Activated CD4-positive, alpha-beta T cell treated with anti-CD3 and anti-CD28 coated beads, Interleukin-2, amount 50 U/mL, for 24 hours (primary cell): ENCODE measurements at regions not wholly inside any gene's neighbourhood (a gene's known extent, or its start where the extent isn't known, plus 50 kb on each side); places are given as distances from the start of the nearest gene placed in this dataset.
"Not testable (repeated sequence)": the region's sequence is repeated elsewhere in the genome, so short reads cannot be mapped to it uniquely, and the experiment has no call there.

Experiments used
- DNase-seq, 2 donors: peaks; one replicate each; pipeline ENCODE4 v3.0.0-alpha.2; 2020; ENCODE audit warnings: low read depth in 1 of 2, low spot score in 1 of 2

DNA sequence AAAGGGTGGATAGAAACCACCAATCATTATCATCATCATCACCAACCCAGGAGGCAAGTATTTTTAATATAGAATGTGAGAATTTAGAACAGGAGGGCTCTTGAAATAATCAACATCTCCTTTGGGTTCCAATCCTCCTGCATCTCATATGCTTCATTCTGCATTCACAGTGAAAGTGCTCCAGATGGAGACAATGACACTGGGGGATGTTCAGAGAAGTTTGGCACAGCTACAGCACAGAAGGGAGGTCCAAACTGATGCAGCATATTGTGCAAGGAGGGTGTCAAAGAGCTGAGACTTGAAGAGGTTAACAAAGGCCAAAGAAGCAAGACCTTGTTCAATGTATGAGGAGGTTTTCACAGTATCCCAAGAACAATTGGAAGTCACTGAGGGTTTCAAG is 767.1 kb downstream of the NTRK3 start:
- DNase-seq = no peak

DNA sequence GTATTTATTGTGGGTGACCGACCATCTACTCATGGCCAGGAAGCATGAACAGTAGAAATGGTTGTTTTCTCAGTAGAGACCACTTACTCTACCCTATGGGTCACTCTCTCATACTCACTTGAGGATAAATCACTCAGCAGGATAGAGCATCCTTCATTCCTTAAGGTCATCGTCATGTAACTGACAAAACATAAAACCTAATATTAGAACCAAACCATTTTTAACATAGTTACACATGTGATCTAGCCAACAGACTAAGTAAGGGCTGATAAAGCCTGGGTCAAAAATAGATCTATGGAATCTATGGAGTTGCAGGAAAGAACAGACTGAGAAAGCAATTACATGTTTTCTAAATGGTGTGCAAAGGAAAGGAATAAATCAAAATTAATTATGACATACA is 769.1 kb downstream of the NTRK3 start:
- DNase-seq = no peak

DNA sequence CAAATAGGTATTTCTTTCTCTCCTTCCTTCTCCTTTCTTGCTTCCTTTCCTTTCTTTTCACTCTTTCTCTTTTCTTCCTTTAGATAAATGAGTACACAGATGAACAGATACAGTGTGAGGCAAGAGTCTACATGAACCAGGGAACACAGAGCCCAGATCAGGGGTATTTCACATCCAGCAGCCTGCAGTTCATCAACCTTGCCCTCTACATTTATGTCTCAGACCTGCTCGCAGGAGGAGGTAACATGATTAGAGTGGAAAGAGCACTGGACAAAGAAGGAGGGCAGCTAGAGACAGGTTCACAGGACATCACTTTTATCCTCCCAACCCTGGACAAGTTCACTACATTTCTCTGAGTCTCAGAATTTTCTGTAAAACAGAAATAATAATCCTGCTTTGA is 773.1 kb downstream of the NTRK3 start:
- DNase-seq = no peak

DNA sequence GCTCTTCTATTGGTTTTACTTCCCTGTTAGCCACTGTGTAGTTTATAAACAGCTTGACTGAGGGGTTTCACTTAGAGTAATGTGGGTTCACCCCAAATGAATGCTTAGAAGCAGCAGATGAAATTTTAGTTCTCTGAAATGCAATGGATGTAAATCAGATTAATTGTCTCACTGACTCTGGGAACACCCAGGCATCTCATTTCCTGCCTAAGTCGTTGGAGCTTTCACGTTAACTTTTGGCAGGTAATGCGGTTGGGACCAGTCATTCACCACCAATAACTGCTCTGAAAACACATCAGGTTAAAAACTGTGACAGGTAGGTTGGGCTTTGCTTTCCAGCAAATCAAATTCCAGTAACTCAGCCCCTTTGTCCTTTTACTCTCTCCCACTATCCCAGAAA is 775.4 kb downstream of the NTRK3 start:
- no peak for DNase-seq

DNA sequence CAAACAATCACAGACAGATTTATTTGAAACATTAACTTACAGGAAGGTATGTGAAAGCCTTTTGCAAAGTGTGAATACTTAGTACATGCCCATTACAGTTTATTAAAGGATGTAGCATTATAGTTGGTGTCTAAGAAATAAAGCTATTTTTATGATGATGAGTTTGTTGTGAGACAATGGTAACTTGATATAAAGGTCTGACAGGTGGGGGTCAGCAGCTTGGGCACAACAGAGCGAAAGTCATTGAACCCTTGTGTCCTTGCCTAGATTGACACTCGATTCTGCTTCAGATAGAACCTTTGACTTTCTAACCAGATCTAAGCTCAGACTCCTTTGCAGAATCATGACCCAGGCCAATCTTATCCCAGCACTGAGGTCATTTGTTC is 777.9 kb downstream of the NTRK3 start:
- DNase-seq = no peak

DNA sequence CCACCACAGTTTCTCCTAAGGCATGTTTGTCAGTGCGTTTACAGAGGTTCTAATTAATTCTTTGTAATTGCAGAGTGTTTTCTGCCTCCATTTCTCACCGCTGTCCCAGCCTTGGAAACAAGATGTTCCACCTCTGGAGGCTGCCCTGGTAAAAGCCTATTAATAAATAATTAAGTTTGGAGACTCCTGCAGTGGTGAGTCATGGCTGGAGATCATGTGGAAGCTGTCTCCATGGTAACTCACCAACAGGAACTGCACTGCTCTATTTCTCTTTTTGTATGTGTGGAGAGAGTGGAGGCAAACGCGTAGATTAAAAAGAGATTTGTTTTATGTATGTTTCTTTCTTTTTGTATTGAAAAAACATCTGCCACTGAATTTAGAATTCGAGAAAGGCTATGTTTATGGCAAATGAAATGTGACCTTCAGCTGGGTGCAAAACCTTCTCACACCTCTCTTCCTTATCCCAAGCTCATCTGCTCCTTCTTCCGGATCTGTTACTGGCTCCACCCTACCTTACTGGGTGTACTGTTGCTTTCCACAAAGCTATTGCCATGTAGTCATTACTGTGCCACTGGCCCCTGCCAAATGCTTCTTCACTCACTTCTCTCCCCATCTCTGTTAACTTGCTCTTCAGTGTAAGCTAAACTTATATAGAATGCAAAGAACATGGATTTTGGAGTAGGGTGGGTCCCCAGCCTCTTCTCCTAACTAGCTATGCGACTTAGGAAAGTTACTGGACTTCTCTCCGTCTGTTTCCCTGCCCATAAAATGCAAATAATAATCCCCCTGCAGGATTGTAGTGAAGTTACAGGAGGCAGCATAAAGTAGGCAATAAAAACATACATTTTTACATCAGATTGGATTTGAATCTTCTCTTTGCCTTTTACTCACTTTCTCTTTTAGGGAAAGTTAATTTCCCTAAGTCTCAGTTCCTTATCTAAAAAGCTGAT is 778.5 kb downstream of the NTRK3 start:
- no peak for DNase-seq

DNA sequence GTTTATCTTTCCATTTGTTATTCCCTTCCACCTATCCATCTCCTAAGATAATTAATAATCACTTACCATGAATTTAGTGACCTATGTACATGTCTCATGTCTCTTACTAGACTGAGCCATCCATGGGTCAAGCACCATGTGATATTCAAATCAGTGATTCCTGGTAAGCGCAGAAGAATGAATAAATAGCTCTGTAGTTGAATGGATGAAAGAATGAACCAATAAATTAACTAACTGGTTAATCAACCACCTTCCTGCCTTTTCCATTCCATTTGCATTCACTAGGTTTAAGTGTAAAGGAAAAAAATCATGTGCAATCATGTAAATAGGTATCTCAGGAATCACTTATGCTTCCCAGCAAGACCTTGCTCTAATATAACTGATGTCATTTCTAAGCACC is 779.5 kb downstream of the NTRK3 start:
- no peak for DNase-seq

DNA sequence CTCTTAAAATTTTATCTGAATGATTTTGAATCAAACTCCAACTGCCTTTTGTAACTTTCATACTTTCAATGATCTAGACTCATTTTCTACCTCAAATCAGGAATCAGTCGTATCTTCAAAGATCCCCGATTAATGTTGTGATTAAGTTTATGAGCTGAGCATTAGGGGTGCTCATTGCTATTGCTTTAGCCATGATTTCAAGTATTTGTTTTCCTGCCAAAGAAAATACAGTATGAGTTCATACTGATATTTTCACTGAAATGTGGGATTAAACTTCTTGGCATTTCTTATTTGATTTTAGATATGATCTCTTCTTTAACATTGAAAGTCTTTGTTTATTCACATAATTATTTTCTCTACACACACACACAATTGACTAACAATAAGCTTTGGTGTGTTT is 785.6 kb downstream of the NTRK3 start:
- DNase-seq = no peak

DNA sequence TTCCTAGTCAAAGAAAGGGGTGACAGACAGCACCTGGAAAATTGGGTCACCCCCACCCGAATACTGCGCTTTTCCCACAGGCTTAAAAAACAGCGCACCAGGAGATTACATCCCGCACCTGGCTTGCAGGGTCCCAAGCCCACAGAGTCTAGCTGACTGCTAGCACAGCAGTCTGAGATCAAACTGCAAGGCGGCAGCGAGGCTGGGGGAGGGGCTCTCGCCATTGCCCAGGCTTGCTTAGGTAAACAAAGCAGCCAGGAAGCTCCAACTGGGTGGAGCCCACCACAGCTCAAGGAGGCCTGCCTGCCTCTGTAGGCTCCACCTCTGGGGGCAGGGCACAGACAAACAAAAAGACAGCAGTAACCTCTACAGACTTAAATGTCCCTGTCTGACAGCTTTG is 792.6 kb downstream of the NTRK3 start:
- not testable (repeated sequence) for DNase-seq

DNA sequence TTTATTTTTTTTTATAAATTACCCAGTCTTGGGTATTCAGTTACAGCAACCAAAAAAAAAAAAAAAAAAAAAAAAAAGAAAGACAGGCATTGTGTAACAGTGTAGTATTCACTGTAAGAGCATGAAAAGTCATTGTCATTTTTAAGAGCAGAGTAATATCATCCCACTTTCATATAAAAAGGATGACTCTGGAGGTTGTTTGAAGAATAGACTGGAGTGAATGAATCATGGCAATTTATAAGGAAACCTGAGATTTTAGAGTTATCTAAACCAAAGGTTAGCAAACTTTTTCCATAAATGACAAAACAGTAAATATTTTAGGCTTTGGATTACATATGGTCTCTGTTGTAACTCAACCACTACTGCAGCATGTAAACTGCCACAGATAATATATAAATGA is 794.9 kb downstream of the NTRK3 start:
- no peak for DNase-seq

DNA sequence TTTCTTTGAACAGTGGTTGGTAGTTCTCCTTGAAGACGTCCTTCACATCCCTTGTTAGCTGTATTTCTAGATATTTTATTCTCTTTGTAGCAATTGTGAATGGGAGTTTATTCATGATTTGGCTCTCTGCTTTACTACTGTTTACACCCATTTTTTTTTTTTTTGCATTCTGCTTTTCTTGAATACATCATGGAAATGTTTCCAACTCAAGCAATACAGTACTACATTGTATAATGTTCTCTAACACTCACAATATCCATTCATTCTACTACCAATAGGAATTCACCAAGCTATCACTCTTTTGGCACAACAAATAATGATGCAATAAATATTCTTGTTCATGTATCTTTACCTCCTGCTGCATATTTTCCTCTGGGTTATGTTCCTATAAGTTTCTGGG is 801.7 kb downstream of the NTRK3 start:
- DNase-seq = no peak

DNA sequence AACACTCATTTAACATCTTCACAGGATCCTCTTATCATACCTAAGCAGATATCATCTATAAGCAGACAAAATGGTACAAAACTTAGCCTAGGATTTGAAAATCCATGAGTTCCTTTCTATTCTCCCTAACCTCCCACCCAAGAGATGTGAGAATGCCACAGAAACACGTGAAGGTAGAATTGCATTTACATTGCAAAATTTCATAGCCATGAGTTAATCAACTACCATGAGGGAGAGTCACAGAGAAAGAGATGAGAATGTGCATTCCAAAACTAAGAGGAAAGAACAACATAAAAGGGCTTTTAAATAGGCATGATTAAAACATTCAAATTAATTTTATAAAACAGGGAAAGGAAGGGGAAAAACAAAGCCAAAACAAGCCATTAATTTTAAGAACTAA is 806.2 kb downstream of the NTRK3 start:
- no peak for DNase-seq

DNA sequence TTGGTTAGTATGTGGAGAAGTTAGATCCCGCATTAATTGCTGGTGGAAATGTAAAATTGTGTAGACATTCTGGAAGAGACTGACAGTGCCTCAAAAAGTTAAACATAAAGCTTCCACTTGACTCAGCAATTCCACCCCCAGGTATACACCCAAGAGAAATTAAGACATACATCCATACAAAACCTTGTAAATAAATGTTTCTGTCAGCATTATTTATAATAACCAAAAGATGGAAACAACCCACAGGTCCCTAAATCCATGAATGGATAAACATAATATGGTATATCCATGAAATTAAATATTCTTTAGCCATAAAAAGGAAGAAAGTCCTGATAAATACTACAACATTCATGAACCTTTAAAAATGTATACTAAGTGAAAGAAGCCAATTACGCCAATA is 817.4 kb downstream of the NTRK3 start:
- DNase-seq = no peak

DNA sequence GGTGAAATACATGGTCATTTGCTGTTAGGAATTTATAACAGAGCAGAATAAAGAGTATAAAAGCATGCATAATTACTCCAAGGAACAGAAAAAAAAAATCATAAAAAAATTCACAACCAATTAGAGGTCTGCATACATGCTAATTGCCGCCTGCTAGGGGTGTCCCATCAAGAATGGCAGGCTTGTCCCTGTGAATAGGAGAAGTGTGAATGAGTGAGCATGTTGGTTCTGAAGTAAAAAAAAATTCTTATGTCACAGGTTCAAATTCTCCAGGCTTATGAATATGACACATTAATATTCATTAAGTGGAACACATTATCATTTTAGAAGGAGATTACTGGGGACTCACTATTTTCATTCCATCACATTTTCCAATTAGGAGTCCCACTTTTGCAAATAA is 822.7 kb downstream of the NTRK3 start:
- no peak for DNase-seq

DNA sequence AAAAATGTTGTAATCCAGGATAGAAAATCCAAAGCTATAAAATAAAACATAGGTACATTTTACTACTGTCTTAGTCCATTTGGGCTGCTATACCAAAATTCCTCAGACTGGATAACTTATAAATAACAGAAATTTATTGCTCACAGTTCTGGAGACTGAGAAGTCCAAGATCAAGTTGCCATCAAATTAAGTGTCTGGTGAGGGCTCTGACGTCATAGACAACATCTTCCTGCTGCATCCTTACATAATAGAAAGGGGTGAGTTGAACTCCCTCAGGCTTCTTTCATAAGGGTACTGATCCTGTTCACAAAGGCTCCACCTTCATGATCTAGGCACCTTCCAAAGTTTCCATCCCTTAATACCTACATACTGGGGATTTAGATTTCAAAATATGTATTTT is 826.8 kb downstream of the NTRK3 start:
- DNase-seq = no peak

DNA sequence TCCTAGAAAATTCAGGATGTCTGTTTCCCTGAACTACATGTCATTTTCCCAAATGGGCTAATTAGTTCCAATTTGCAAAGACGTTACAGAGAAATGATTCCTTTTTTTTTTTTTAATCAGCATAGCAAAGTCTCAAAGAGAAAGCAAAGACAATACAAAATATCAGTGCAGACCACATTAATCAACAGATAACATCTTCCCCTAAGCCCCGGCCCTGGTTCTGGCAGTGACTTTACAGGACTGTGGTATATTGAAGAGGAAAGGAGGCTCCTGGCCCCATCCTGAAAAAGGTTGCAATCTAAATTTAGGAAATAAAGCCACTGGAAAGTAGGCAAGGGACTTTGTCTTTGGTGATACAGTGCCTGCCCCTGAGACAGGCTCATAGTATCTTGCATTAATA is 836.5 kb downstream of the NTRK3 start:
- DNase-seq = no peak

DNA sequence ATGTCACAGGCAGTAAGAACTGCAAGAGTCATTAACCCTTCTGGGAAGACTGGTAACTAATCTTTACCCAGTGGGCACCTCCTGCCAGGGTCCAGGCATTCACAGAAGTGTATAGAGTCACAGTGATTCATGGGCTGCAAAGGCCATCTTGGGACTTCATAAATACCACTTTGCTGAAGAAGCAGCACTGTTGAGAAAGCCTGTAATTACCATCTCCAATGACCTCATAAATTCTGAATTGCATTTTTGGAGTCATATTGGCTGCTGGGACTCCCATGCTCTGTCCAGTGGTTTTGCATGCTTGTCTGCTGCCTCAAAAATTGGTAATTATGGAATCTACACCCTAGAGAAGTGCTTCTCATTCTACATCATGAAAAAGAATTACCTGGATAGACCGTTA is 837.2 kb downstream of the NTRK3 start:
- no peak for DNase-seq

DNA sequence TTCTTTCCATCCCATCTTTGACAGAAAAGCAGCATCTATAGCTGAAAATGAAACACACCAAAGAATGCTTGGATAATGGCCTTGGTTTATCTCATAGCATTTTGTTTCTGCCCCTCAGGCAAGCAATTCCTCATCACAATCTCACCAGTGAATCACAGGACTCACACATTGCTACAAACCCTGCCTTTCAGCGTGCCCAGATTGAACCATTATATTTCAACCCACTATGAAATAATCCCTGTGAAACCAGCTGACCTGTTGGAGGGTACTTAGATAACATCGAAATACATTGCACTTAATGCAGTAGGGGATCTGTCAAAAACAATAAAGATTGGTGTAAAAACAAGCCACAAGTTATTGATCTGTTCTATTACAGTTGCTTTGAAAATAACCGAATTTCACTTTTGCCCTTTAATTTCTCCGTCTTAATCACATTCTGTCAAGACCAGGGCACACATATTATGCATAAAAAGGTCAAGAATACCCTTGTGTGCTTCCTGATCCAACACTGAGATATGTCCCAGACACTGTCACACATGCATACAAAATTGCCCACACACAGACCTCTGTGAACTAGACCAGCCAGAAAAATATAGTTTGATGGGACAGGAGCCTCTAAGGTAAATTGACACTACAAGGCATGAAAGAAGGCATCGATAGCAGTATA is 839.8 kb downstream of the NTRK3 start:
- no peak for DNase-seq

DNA sequence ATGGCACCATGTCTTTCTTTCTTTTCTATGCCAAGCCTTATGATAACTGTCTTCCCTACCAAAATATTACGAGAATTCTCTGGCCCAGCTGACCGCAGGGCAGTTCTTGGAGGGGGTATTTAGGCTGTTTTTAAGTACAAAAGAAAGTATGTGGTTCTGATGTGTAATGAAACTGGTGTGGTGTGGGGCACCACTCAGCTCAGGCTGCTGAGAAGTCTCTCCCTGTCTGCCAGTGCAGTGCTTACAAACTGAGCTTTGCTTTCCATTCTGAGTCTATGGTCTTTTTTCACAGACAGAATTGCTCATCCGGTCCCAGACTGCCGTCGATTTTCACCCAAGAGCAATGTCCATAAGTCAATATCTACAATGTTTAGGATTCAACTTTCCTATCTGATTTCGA is 847.6 kb downstream of the NTRK3 start:
- no peak for DNase-seq

DNA sequence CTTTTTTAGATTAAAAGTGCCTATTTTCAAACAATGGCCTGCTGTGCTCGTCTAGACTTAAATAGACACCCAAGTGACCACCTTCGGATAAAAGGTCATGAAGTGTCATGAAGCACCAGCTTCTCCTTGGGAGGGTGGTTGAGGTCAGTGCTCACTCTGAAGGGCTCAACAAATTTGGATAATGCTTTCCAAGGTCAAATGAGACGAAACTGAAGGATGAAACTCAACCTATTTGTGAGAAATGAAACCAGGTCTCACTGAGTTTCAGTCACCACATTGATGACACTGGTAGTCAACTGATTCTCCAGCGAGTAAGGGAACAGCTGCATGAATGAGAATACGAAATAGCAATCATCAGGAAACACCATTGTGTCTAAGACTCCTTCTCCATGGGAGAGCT is 852.6 kb downstream of the NTRK3 start:
- no peak for DNase-seq

DNA sequence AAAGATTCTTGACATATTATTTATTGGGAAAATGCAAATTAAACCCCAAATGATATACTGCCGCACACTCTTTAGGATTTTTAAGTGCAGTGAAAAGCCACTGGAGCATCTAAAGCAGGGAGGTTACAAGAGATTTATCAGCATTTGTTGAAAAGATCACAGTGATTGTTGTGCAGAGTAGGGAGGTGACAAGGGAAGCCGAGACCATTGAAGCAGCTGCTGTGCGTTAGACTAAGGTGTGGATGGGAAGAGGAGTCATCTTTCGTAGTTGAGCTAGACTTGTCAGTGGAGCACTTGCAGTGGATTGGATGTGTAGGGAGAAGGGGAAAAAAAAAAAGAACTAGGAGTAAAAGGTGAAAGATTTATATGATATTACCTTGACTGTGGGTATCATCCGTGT is 854.6 kb downstream of the NTRK3 start:
- DNase-seq = no peak

DNA sequence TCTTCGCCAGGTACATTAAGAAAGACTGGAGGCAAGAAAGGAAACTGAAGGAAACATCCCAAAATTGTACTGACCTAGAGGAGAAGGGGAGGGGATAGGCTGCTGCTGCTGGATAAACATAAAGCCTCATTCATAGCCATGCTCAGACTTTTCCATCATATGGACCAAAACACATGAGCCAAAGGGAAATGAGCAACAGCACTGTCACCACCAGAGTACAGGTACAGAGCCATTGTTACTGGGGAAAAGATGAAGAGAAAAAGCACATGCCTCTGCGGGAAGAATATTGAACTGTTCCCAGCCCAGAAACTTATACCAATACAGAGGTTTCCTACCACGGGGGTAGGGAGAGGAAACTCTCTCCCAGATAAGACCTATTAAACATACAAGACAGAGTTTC is 861.9 kb downstream of the NTRK3 start:
- DNase-seq = no peak

DNA sequence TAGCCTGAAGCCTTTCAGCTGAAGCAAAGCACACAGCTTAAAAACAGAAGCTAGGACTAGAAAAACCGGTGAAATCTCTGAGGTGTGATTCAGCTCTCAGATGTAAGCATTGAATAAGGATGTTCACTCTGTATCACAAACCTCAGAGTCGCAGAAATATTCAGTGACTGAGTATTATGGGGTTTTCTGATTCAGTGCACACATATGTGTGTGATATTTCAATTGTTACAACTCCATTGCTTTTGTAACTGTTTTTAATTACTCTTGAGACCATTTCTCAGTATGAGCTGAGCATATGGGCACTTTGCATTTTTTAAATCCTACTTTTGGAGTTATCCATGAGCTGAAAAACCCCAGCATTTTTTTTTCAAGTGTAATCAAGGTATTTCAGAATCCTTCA is 868.8 kb downstream of the NTRK3 start:
- DNase-seq = no peak
